Naive thymus-derived CD8-positive, alpha-beta T cell (primary cell): ENCODE measurements at regions not wholly inside any gene's neighbourhood (a gene's known extent, or its start where the extent isn't known, plus 50 kb on each side); places are given as distances from the start of the nearest gene placed in this dataset.
"Not testable (repeated sequence)": the region's sequence is repeated elsewhere in the genome, so short reads cannot be mapped to it uniquely, and the experiment has no call there.

Experiments used
- ATAC-seq, 2 donors: fragments of 150-1000 bp; cut with Tn5 transposase in 1 of 2; sonication (Bioruptor Pico), chemical (Tn5 transposase) in 1 of 2; 1 replicate in 1 of 2; 2 replicates in 1 of 2; pipeline ENCODE4 v1.10.0; 2021; ENCODE audit warnings: mild to moderate bottlenecking in 2 of 2, moderate library complexity in 2 of 2
- POLR2A ChIA-PET: fragments of 350-600 bp; sonication (Branson Sonifier 250); formaldehyde crosslinking; loops from one replicate; lab custom pipeline; 2021; ENCODE audit warnings: antibody characterized with exemption; lab: Charles Lee
- DNase-seq, 10 donors: peaks; one replicate each; pipeline versions ENCODE4 v3.0.0 to v3.0.0-alpha.2; 2020 to 2022
- H3K27ac Mint-ChIP-seq, 10 donors: one replicate each; pipeline ENCODE4 v1.8.0; 2020 to 2022; ENCODE audit warnings: mild to moderate bottlenecking in 10 of 10, mixed read lengths in 10 of 10, moderate library complexity in 4 of 10, inconsistent platforms in 1 of 10
- H3K27me3 Mint-ChIP-seq, 5 donors: one replicate each; pipeline ENCODE4 v1.8.0; 2021 to 2022; ENCODE audit warnings: mixed read lengths in 5 of 5
- H3K36me3 Mint-ChIP-seq, 3 donors: one replicate each; pipeline ENCODE4 v1.8.0; 2020 to 2022; ENCODE audit warnings: mixed read lengths in 3 of 3, mild to moderate bottlenecking in 2 of 3, inconsistent platforms in 1 of 3
- H3K4me1 Mint-ChIP-seq, 4 donors: one replicate each; pipeline ENCODE4 v1.8.0; 2021 to 2022; ENCODE audit warnings: mixed read lengths in 4 of 4
- H3K4me3 Mint-ChIP-seq, 10 donors: one replicate each; pipeline ENCODE4 v1.8.0; 2020 to 2022; ENCODE audit warnings: mild to moderate bottlenecking in 10 of 10, mixed read lengths in 10 of 10, moderate library complexity in 6 of 10, inconsistent platforms in 1 of 10
- H3K9me3 Mint-ChIP-seq, 9 donors: one replicate each; pipeline ENCODE4 v1.8.0; 2020 to 2022; ENCODE audit warnings: mixed read lengths in 9 of 9, mild to moderate bottlenecking in 3 of 9, inconsistent platforms in 1 of 9, moderate library complexity in 1 of 9

GRCh38 chr18:8882632-8883408, 177.5 kb downstream of the MTCL1 start:
- Mint-ChIP-seq H3K4me3 (no peak overlapping the region), H3K27ac (no peak overlapping the region), H3K9me3 (peaks cover 2 to 61% (median 39%) of the 10 kb centered on the region in 9 donors), H3K36me3 (peaks cover 0 to 22% (median 4%) of the 10 kb centered on the region in 3 donors), H3K27me3 (peaks cover 4 to 35% (median 7%) of the 10 kb centered on the region in 5 donors), H3K4me1 (no peaks in the 10 kb centered on the region)
- DNase-seq (no peak), ATAC-seq (no peak)
- POLR2A ChIA-PET: no interaction called here

GRCh38 chr18:8883409-8883668, 178.0 kb downstream of the MTCL1 start:
- Mint-ChIP-seq H3K4me3 (no peak overlapping the region), H3K27me3 (peaks cover 4 to 35% (median 7%) of the 10 kb centered on the region in 5 donors), H3K27ac (no peak overlapping the region), H3K9me3 (peaks cover 2 to 64% (median 44%) of the 10 kb centered on the region in 9 donors), H3K36me3 (peaks cover 0 to 22% (median 4%) of the 10 kb centered on the region in 3 donors), H3K4me1 (no peaks in the 10 kb centered on the region)
- DNase-seq (no peak), ATAC-seq (no peak)
- POLR2A ChIA-PET: no interaction called here

- H3K4me3 Mint-ChIP-seq, H3K27ac Mint-ChIP-seq, H3K4me1 Mint-ChIP-seq, POLR2A ChIA-PET, ATAC-seq, DNase-seq: not testable (repeated sequence)
- Mint-ChIP-seq H3K27me3 (peaks cover 6 to 22% (median 11%) of the 10 kb centered on the region in 5 donors), H3K9me3 (peaks cover 5 to 55% (median 33%) of the 10 kb centered on the region in 9 donors), H3K36me3 (peaks cover 2 to 18% (median 4%) of the 10 kb centered on the region in 3 donors)
These were observed 182.5 kb downstream of the MTCL1 start for GRCh38 chr18:8887877-8888276.

DNA sequence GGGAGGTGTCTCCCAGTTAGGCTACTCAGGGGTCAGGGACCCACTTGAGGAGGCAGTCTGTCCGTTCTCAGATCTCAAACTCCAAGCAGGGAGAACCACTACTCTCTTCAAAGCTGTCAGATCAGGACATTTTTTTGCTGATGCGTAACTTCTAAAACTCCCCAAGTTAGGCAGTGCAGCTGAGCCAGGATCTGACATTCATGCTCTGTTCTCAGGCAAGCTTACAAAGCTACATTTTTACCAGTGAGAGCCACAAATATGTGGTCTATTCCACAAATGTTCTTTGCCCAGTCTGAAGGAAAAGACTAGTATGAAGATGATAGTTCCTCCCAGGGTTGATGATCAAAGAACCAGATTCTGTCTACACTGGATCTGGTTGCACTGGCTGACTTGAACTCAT, 184.1 kb downstream of the MTCL1 start:
- Mint-ChIP-seq H3K4me3 (no peak overlapping the region), H3K27me3 (peaks cover 4 to 22% (median 9%) of the 10 kb centered on the region in 5 donors), H3K27ac (no peak overlapping the region), H3K36me3 (peaks cover 2 to 16% (median 4%) of the 10 kb centered on the region in 3 donors), H3K9me3 (peaks cover 4 to 44% (median 28%) of the 10 kb centered on the region in 9 donors), H3K4me1 (no peaks in the 10 kb centered on the region)
- ATAC-seq (no peak), DNase-seq (no peak)
- POLR2A ChIA-PET: no interaction called here

DNA sequence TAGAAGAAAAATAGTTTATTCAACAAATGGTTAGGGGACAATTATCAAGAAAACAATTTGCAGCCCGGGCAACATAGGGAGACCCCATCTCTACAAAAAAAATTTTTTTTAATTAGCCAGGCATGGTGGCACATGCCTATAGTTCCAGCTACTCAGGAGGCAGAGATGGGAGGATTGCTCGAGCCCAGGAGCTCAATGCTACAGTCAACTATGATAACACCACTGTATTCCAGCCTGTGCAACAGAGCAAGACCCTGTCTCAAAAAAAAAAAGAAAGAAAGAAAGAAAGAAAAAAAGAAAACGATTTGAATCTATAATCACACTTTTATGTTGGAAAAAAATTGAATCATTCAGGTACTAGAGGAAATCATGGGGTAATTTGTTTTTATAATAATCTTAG, 185.1 kb downstream of the MTCL1 start:
- peaks cover 4 to 22% (median 9%) of the 10 kb centered on the region in 5 donors for H3K27me3 Mint-ChIP-seq
- DNase-seq, H3K27ac Mint-ChIP-seq, ATAC-seq, H3K4me3 Mint-ChIP-seq, H3K4me1 Mint-ChIP-seq, POLR2A ChIA-PET: not testable (repeated sequence)
- H3K36me3 Mint-ChIP-seq: peaks cover 2 to 14% (median 4%) of the 10 kb centered on the region in 3 donors
- peaks cover 4 to 35% (median 28%) of the 10 kb centered on the region in 9 donors for H3K9me3 Mint-ChIP-seq

DNA sequence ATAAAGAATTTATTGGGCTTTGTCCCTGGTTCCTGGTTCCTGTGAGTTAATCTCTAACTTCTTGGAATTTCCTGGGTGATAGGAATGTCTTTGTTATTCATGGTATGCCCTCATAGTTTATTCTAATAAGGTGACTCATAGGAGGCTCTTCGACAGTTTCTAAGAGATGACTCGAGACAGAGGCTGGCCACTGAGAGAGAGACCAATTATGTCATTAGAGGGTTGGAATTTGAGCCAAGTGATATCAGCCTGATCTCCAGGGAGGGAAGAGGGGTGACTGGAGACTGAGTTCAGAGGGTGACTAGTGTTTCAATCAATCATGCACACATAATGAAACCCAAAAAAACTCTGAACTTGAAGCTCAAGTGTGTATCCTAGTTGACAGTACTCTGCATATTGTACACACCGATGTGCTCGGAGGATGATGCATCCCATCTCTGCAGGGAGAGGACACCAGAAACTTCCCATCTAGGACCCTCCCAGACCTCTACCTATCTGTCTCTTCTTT, 185.7 kb downstream of the MTCL1 start:
- no peak for ATAC-seq

GRCh38 chr18:8893221-8893620, 187.9 kb downstream of the MTCL1 start:
- peaks cover 3 to 12% (median 5%) of the 10 kb centered on the region in 5 donors for H3K27me3 Mint-ChIP-seq
- H3K4me1 Mint-ChIP-seq: no peaks in the 10 kb centered on the region
- ATAC-seq (no peak), DNase-seq (no peak)
- POLR2A ChIA-PET: no interaction called here
- no peak overlapping the region for H3K4me3 Mint-ChIP-seq
- no peak overlapping the region for H3K27ac Mint-ChIP-seq
- H3K36me3 Mint-ChIP-seq: peaks cover 4 to 6% (median 4%) of the 10 kb centered on the region in 3 donors
- peaks cover 0 to 14% (median 9%) of the 10 kb centered on the region in 9 donors for H3K9me3 Mint-ChIP-seq

More for the DNA sequence above, 185.7 kb downstream of the MTCL1 start:
- peaks cover 2 to 12% (median 4%) of the 10 kb centered on the region in 3 donors for H3K36me3 Mint-ChIP-seq
- H3K27ac Mint-ChIP-seq: peak overlapping the region in 1 of 10 donors; percentile 56
- no peaks in the 10 kb centered on the region for H3K4me1 Mint-ChIP-seq
- H3K4me3 Mint-ChIP-seq: no peak overlapping the region
- H3K27me3 Mint-ChIP-seq: peaks cover 4 to 21% (median 9%) of the 10 kb centered on the region in 5 donors
- DNase-seq: no peak
- POLR2A ChIA-PET: no interaction called here
- peaks cover 4 to 32% (median 24%) of the 10 kb centered on the region in 9 donors for H3K9me3 Mint-ChIP-seq

GRCh38 chr18:8893628-8894231, 188.4 kb downstream of the MTCL1 start:
- H3K4me1 Mint-ChIP-seq: no peaks in the 10 kb centered on the region
- no peak overlapping the region for H3K4me3 Mint-ChIP-seq
- no peak overlapping the region for H3K27ac Mint-ChIP-seq
- POLR2A ChIA-PET: no interaction called here
- H3K9me3 Mint-ChIP-seq: peaks cover 0 to 9% (median 4%) of the 10 kb centered on the region in 9 donors
- H3K36me3 Mint-ChIP-seq: peaks cover under 1 to 4% (median 2%) of the 10 kb centered on the region in 3 donors
- H3K27me3 Mint-ChIP-seq: peaks cover 1 to 12% (median 4%) of the 10 kb centered on the region in 5 donors
- ATAC-seq (no peak), DNase-seq (no peak)

- DNase-seq: no peak
These were observed 189.5 kb downstream of the MTCL1 start for GRCh38 chr18:8894823-8895222.

GRCh38 chr18:8895341-8895740, 190.0 kb downstream of the MTCL1 start:
- DNase-seq (no peak), ATAC-seq (no peak)
- peaks cover 0 to 4% (median 0%) of the 10 kb centered on the region in 3 donors for H3K36me3 Mint-ChIP-seq
- no peaks in the 10 kb centered on the region for H3K4me1 Mint-ChIP-seq
- H3K9me3 Mint-ChIP-seq: peaks cover 0 to 5% (median 0%) of the 10 kb centered on the region in 9 donors
- H3K27me3 Mint-ChIP-seq: peaks cover 0 to 20% (median 6%) of the 10 kb centered on the region in 5 donors
- H3K4me3 Mint-ChIP-seq: no peak overlapping the region
- no peak overlapping the region for H3K27ac Mint-ChIP-seq
- POLR2A ChIA-PET: no interaction called here

More at GRCh38 chr18:8894823-8895222, 189.5 kb downstream of the MTCL1 start:
- Mint-ChIP-seq H3K27ac (no peak overlapping the region), H3K4me3 (no peak overlapping the region), H3K4me1 (no peaks in the 10 kb centered on the region), H3K36me3 (peaks cover 0 to 4% (median 0%) of the 10 kb centered on the region in 3 donors), H3K9me3 (peaks cover 0 to 5% (median 0%) of the 10 kb centered on the region in 9 donors), H3K27me3 (peaks cover 0 to 16% (median 6%) of the 10 kb centered on the region in 5 donors)
- POLR2A ChIA-PET: no interaction called here
- no peak for ATAC-seq

DNA sequence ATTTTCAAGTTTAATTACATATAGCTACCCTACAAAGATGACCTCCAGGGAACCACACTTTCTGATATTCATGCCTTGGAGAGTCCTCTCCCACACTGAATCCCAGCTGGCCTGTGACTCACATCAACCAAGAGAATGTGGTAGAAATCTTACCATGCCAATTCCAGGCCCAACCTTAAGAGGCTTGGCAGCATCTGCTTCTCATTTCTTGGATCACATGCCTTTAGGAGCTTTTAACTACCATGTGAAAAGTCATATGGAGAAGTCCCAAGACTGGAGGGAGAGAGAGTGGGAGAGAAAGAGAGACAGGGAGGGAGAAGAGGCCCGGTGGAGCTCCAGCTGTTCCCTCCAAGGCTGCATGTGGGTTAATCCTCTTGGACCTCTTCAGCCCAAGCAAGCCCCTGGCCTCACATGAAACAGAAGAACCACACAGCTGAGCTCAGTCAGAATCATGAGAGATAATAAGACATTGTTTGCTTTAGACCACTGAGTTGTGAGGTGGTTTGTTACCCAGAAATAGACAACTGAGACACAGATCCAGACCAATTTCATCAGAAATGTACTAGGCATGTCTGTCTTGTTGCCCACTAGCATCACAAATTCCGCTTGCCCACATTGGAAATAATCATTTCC, 190.7 kb downstream of the MTCL1 start:
- no peak overlapping the region for H3K4me3 Mint-ChIP-seq
- POLR2A ChIA-PET: no interaction called here
- H3K36me3 Mint-ChIP-seq: peaks cover 0 to 4% (median 0%) of the 10 kb centered on the region in 3 donors
- peaks cover 0 to 25% (median 6%) of the 10 kb centered on the region in 5 donors for H3K27me3 Mint-ChIP-seq
- peaks cover 0 to 6% (median 0%) of the 10 kb centered on the region in 9 donors for H3K9me3 Mint-ChIP-seq
- H3K4me1 Mint-ChIP-seq: peaks cover 0 to 2% (median 0%) of the 10 kb centered on the region in 4 donors
- H3K27ac Mint-ChIP-seq: no peak overlapping the region
- DNase-seq: no peak
- ATAC-seq: no peak

- Mint-ChIP-seq H3K27ac (no peak overlapping the region), H3K36me3 (peaks cover 0 to 10% (median 6%) of the 10 kb centered on the region in 3 donors), H3K9me3 (peaks cover 0 to 21% (median 9%) of the 10 kb centered on the region in 9 donors), H3K4me1 (peaks cover 0 to 2% (median 0%) of the 10 kb centered on the region in 4 donors), H3K4me3 (no peak overlapping the region), H3K27me3 (peaks cover 2 to 37% (median 5%) of the 10 kb centered on the region in 5 donors)
- POLR2A ChIA-PET: no interaction called here
- ATAC-seq (no peak), DNase-seq (no peak)
These were observed 193.6 kb downstream of the MTCL1 start for GRCh38 chr18:8899000-8899399.
